ENCODE measurements at regions not wholly inside any gene's neighbourhood (a gene's known extent, or its start where the extent isn't known, plus 50 kb on each side); places are given as distances from the start of the nearest gene placed in this dataset.
"Not testable (repeated sequence)": the region's sequence is repeated elsewhere in the genome, so short reads cannot be mapped to it uniquely, and the experiment has no call there.

- no peak overlapping the region for H3K4me3 ChIP-seq (ENCODE audit: control insufficient read depth, low read depth, low read length)
- no peak for DNase-seq (ENCODE audit: low read depth)
- no peak for TF ChIP-seq CTCF (IDR thresholded peaks at IDR 0.05; ENCODE audit: control insufficient read depth, insufficient read depth, low read depth, low read length, missing control alignments)
Measured at GRCh38 chr5:175343308-175343707, 100.7 kb downstream of the DRD1 start.

- no peak for TF ChIP-seq CTCF (IDR thresholded peaks at IDR 0.05; ENCODE audit: control insufficient read depth, insufficient read depth, low read depth, low read length, missing control alignments)
- H3K4me3 ChIP-seq (ENCODE audit: control insufficient read depth, low read depth, low read length) = no peak overlapping the region
- DNase-seq (ENCODE audit: low read depth) = no peak
Measured at GRCh38 chr5:175340180-175340579, 103.8 kb downstream of the DRD1 start.

- TF ChIP-seq CTCF (IDR thresholded peaks at IDR 0.05; ENCODE audit: control insufficient read depth, insufficient read depth, low read depth, low read length, missing control alignments) = no peak
- no peak for DNase-seq (ENCODE audit: low read depth)
- no peak overlapping the region for H3K4me3 ChIP-seq (ENCODE audit: control insufficient read depth, low read depth, low read length)
Measured at GRCh38 chr5:175337680-175338079, 106.3 kb downstream of the DRD1 start.

GRCh38 chr5:175336781-175337180, 107.2 kb downstream of the DRD1 start:
- no peak for TF ChIP-seq CTCF (IDR thresholded peaks at IDR 0.05; ENCODE audit: control insufficient read depth, insufficient read depth, low read depth, low read length, missing control alignments)
- H3K4me3 ChIP-seq (ENCODE audit: control insufficient read depth, low read depth, low read length) = no peak overlapping the region
- DNase-seq (ENCODE audit: low read depth) = no peak

GRCh38 chr5:175335691-175336090, 108.3 kb downstream of the DRD1 start:
- no peak for DNase-seq (ENCODE audit: low read depth)
- no peak for TF ChIP-seq CTCF (IDR thresholded peaks at IDR 0.05; ENCODE audit: control insufficient read depth, insufficient read depth, low read depth, low read length, missing control alignments)
- H3K4me3 ChIP-seq (ENCODE audit: control insufficient read depth, low read depth, low read length) = no peak overlapping the region

GRCh38 chr5:175331173-175332036, 112.6 kb downstream of the DRD1 start:
- H3K4me3 ChIP-seq (ENCODE audit: control insufficient read depth, low read depth, low read length); DNase-seq (ENCODE audit: low read depth): not testable (repeated sequence)

GRCh38 chr5:175329976-175330375, 114.0 kb downstream of the DRD1 start:
- no peak for TF ChIP-seq CTCF (IDR thresholded peaks at IDR 0.05; ENCODE audit: control insufficient read depth, insufficient read depth, low read depth, low read length, missing control alignments)

More at GRCh38 chr5:175329976-175330375, 114.0 kb downstream of the DRD1 start:
- H3K4me3 ChIP-seq (ENCODE audit: control insufficient read depth, low read depth, low read length) = no peak overlapping the region
- DNase-seq (ENCODE audit: low read depth) = no peak

All from AG09309 (cell line).